H9 (cell line): ENCODE measurements at regions not wholly inside any gene's neighbourhood (a gene's known extent, or its start where the extent isn't known, plus 50 kb on each side); places are given as distances from the start of the nearest gene placed in this dataset.

Experiments
- DNase-seq: peaks from one replicate; pipeline ENCODE4 v3.0.0-alpha.2; 2017
- H2AFZ ChIP-seq: one replicate; pipeline ENCODE4 v1.6.1; 2013; ENCODE audit warnings: mild to moderate bottlenecking, low read length, control low read depth, moderate library complexity
- H2AK5ac ChIP-seq: 2 replicates; pipeline ENCODE4 v1.6.1; 2013; ENCODE audit warnings: low read length, control low read depth, mixed read lengths; ENCODE audit not compliant: insufficient read length
- H2BK120ac ChIP-seq: one replicate; pipeline ENCODE4 v1.6.1; 2013; ENCODE audit warnings: low read depth, mild to moderate bottlenecking, low read length, control low read depth, inconsistent platforms; ENCODE audit not compliant: poor library complexity, severe bottlenecking
- H2BK12ac ChIP-seq: 2 replicates; pipeline ENCODE4 v1.6.1; 2013; ENCODE audit warnings: low read length, control low read depth, mixed read lengths, low read depth; ENCODE audit not compliant: insufficient read length
- H2BK15ac ChIP-seq: 2 replicates; pipeline ENCODE4 v1.6.1; 2013; ENCODE audit warnings: low read depth, low read length, control low read depth
- H2BK20ac ChIP-seq: one replicate; pipeline ENCODE4 v1.6.1; 2013; ENCODE audit warnings: low read depth, mild to moderate bottlenecking, low read length, control low read depth, inconsistent platforms; ENCODE audit not compliant: poor library complexity, severe bottlenecking
- H2BK5ac ChIP-seq: 2 replicates; pipeline ENCODE4 v1.6.1; 2013; ENCODE audit warnings: low read length, control low read depth, mixed read lengths; ENCODE audit not compliant: insufficient read length
- H3K14ac ChIP-seq: 2 replicates; pipeline ENCODE4 v1.6.1; 2013; ENCODE audit warnings: low read length, control low read depth; ENCODE audit not compliant: insufficient read depth
- H3K18ac ChIP-seq: 2 replicates; pipeline ENCODE4 v1.6.1; 2013; ENCODE audit warnings: low read depth, mild to moderate bottlenecking, mixed read lengths, low read length, control low read depth; ENCODE audit not compliant: insufficient read length
- H3K23ac ChIP-seq: 2 replicates; pipeline ENCODE4 v1.6.1; 2013; ENCODE audit warnings: low read length, control low read depth, mixed read lengths, low read depth; ENCODE audit not compliant: insufficient read length
- H3K23me2 ChIP-seq: 2 replicates; pipeline ENCODE4 v1.6.1; 2013; ENCODE audit warnings: low read depth, mild to moderate bottlenecking, mixed read lengths, low read length, control low read depth; ENCODE audit not compliant: insufficient read length, poor library complexity, severe bottlenecking
- H3K27ac ChIP-seq: 2 replicates; pipeline ENCODE4 v1.5.1; 2013; ENCODE audit warnings: low read length, control low read depth, mixed read lengths, low read depth; ENCODE audit not compliant: insufficient read length
- H3K27me3 ChIP-seq: 2 replicates; pipeline ENCODE4 v1.6.1; 2013; ENCODE audit warnings: low read length, control low read depth, inconsistent platforms; ENCODE audit not compliant: insufficient read depth
- H3K4ac ChIP-seq: 2 replicates; pipeline ENCODE4 v1.6.1; 2013; ENCODE audit warnings: low read depth, mild to moderate bottlenecking, control low read depth, inconsistent platforms, low read length, moderate library complexity
- H3K4me1 ChIP-seq: 2 replicates; pipeline ENCODE4 v1.6.1; 2013; ENCODE audit warnings: low read length, control low read depth, inconsistent platforms; ENCODE audit not compliant: insufficient read depth
- H3K4me2 ChIP-seq: 2 replicates; pipeline ENCODE4 v1.6.1; 2013; ENCODE audit warnings: low read length, control low read depth, mixed read lengths; ENCODE audit not compliant: insufficient read length, insufficient read depth
- H3K56ac ChIP-seq: 2 replicates; pipeline ENCODE4 v1.6.1; 2013; ENCODE audit warnings: low read depth, mild to moderate bottlenecking, mixed read lengths, low read length, control low read depth; ENCODE audit not compliant: insufficient read length
- H3K79me1 ChIP-seq: 2 replicates; pipeline ENCODE4 v1.6.1; 2013; ENCODE audit warnings: low read depth, mild to moderate bottlenecking, moderate library complexity, low read length, control low read depth, inconsistent platforms; ENCODE audit not compliant: insufficient read depth, poor library complexity, severe bottlenecking
- H3K79me2 ChIP-seq: 2 replicates; pipeline ENCODE4 v1.6.1; 2013; ENCODE audit warnings: low read length, control low read depth, inconsistent platforms; ENCODE audit not compliant: insufficient read depth
- H3K9ac ChIP-seq: 2 replicates; pipeline ENCODE4 v1.6.1; 2013; ENCODE audit warnings: low read length, control low read depth, mixed read lengths; ENCODE audit not compliant: insufficient read length; ENCODE audit errors: extremely low read depth
- H3K9me3 ChIP-seq: one replicate; pipeline ENCODE4 v1.6.1; 2013; ENCODE audit warnings: low read depth, low read length, inconsistent platforms; ENCODE audit not compliant: control insufficient read depth
- H3T11ph ChIP-seq: one replicate; pipeline ENCODE4 v1.6.1; 2013; ENCODE audit warnings: mild to moderate bottlenecking, low read length, control low read depth, inconsistent platforms
- H4K20me1 ChIP-seq: one replicate; pipeline ENCODE4 v1.6.1; 2013; ENCODE audit not compliant: control insufficient read depth, insufficient read length, insufficient read depth
- H4K5ac ChIP-seq: 2 replicates; pipeline ENCODE4 v1.6.1; 2013; ENCODE audit warnings: low read depth, mild to moderate bottlenecking, mixed read lengths, low read length, control low read depth; ENCODE audit not compliant: insufficient read length
- H4K8ac ChIP-seq: replicated peaks from 2 replicates; pipeline ENCODE4 v1.6.1; 2013; ENCODE audit warnings: low read length, control low read depth, mixed read lengths, low read depth; ENCODE audit not compliant: insufficient read length
- H4K91ac ChIP-seq: 2 replicates; pipeline ENCODE4 v1.6.1; 2013; ENCODE audit warnings: low read depth, mild to moderate bottlenecking, moderate library complexity, mixed read lengths, low read length, control low read depth; ENCODE audit not compliant: insufficient read length
- H3K27ac Mint-ChIP-seq, 3 experiments: 2 replicates in 2 of 3; 3 replicates in 1 of 3; pipeline ENCODE4 v1.8.0; 2020 to 2021; ENCODE audit warnings: mixed read lengths in 3 of 3, mild to moderate bottlenecking in 1 of 3, moderate library complexity in 1 of 3
- H3K27me3 Mint-ChIP-seq: 2 replicates; pipeline ENCODE4 v1.8.0; 2021; ENCODE audit warnings: low read depth, mild to moderate bottlenecking, moderate library complexity, mixed read lengths
- H3K36me3 Mint-ChIP-seq, 3 experiments: 2 replicates in 2 of 3; 3 replicates in 1 of 3; pipeline ENCODE4 v1.8.0; 2020 to 2021; ENCODE audit warnings: low read depth in 3 of 3, mixed read lengths in 3 of 3; ENCODE audit not compliant: insufficient read depth in 1 of 3
- H3K4me1 Mint-ChIP-seq, 2 experiments: 2 replicates each; pipeline ENCODE4 v1.8.0; 2020; ENCODE audit warnings: mixed read lengths in 2 of 2
- H3K4me3 Mint-ChIP-seq, 2 experiments: 2 replicates in 1 of 2; 3 replicates in 1 of 2; pipeline ENCODE4 v1.8.0; 2020 to 2021; ENCODE audit warnings: mild to moderate bottlenecking in 2 of 2, mixed read lengths in 2 of 2, moderate library complexity in 1 of 2
- H3K9me3 Mint-ChIP-seq, 2 experiments: 2 replicates in 1 of 2; 3 replicates in 1 of 2; pipeline ENCODE4 v1.8.0; 2020; ENCODE audit warnings: mild to moderate bottlenecking in 2 of 2, mixed read lengths in 2 of 2, moderate library complexity in 1 of 2
- WGBS: extraction: QIAGEN DNeasy Blood & Tissue Kit; methylation state at CpG from one replicate; pipeline ENCODE4 v1.1.7; 2013; ENCODE audit warnings: missing lambda C conversion rate, low lambda C conversion rate, mixed read lengths; ENCODE audit not compliant: insufficient read length; ENCODE audit errors: extremely low coverage; 5-methylcytosine and 5-hydroxymethylcytosine counted together
- TF ChIP-seq, protein P1 (sequence below): fragments of 200-600 bp; sonication (generic); conservative IDR thresholded peaks from 3 replicates; pipeline ENCODE4 v1.8.0; 2021; ENCODE audit warnings: antibody characterized with exemption, mild to moderate bottlenecking

DNA sequence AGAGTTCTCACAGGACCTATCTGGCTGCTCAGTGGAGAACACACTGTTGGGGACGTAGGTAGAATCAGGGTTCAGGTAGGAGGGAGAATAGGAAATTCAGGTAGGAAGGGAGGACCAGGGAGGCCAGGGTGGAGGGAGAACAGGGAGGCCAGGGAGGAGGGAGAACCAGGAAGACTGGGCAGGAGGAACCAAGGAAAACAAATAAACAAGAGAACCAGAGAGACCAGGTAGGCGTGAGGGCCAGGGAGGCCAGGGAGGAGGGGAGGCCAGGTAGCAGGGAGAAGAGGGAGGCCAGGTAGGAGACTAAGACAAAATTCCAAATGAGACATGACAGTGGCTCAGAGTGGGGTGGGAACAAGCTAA lies 337.6 kb downstream of the EIPR1 start:
- no peak overlapping the region for H2BK12ac ChIP-seq
- H4K8ac ChIP-seq = no peak overlapping the region
- H3K4me3 Mint-ChIP-seq = no peak overlapping the region
- DNase-seq = no peak
- H4K20me1 ChIP-seq = no peaks in the 10 kb centered on the region
- no peak overlapping the region for H3K9ac ChIP-seq
- no peak overlapping the region for H2BK20ac ChIP-seq
- TF ChIP-seq, protein P1, sequence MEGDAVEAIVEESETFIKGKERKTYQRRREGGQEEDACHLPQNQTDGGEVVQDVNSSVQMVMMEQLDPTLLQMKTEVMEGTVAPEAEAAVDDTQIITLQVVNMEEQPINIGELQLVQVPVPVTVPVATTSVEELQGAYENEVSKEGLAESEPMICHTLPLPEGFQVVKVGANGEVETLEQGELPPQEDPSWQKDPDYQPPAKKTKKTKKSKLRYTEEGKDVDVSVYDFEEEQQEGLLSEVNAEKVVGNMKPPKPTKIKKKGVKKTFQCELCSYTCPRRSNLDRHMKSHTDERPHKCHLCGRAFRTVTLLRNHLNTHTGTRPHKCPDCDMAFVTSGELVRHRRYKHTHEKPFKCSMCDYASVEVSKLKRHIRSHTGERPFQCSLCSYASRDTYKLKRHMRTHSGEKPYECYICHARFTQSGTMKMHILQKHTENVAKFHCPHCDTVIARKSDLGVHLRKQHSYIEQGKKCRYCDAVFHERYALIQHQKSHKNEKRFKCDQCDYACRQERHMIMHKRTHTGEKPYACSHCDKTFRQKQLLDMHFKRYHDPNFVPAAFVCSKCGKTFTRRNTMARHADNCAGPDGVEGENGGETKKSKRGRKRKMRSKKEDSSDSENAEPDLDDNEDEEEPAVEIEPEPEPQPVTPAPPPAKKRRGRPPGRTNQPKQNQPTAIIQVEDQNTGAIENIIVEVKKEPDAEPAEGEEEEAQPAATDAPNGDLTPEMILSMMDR = no peak
- H3K36me3 Mint-ChIP-seq = no peaks in the 10 kb centered on the region
- no peaks in the 10 kb centered on the region for H3K4me1 ChIP-seq
- H3K79me1 ChIP-seq = no peaks in the 10 kb centered on the region
- no peak overlapping the region for H3K23ac ChIP-seq
- no peak overlapping the region; a peak in 2 of 7 replicates for H3K27ac Mint-ChIP-seq
- H3K56ac ChIP-seq = no peak overlapping the region
- H4K91ac ChIP-seq = no peak overlapping the region
- H2BK120ac ChIP-seq = no peak overlapping the region
- H3K18ac ChIP-seq = no peak overlapping the region
- H3K4me1 Mint-ChIP-seq = peaks cover 0 to 1% of the 10 kb centered on the region in 2 experiments; a peak in 2 of 4 replicates
- H3K14ac ChIP-seq = no peak overlapping the region
- H3K27ac ChIP-seq = no peak overlapping the region
- H3K4ac ChIP-seq = no peak overlapping the region
- no peak overlapping the region for H2AK5ac ChIP-seq
- no peak overlapping the region for H2BK5ac ChIP-seq
- H3K23me2 ChIP-seq = no peaks in the 10 kb centered on the region
- no peaks in the 10 kb centered on the region for H3K9me3 ChIP-seq
- H3K27me3 ChIP-seq = no peaks in the 10 kb centered on the region
- no CpG with 5 or more reads among the region's 2 CpGs for WGBS
- H2AFZ ChIP-seq = no peak overlapping the region
- H2BK15ac ChIP-seq = no peak overlapping the region
- H3K79me2 ChIP-seq = no peaks in the 10 kb centered on the region
- no peak overlapping the region for H3T11ph ChIP-seq
- H4K5ac ChIP-seq = no peak overlapping the region
- no peak overlapping the region for H3K4me2 ChIP-seq
- peaks cover 5% of the 10 kb centered on the region; the same call in 1 of the 2 replicates for H3K27me3 Mint-ChIP-seq
- no peaks in the 10 kb centered on the region; a peak in 2 of 5 replicates for H3K9me3 Mint-ChIP-seq
